ENCODE measurements at regions not wholly inside any gene's neighbourhood (a gene's known extent, or its start where the extent isn't known, plus 50 kb on each side); places are given as distances from the start of the nearest gene placed in this dataset.

- no peak for TF ChIP-seq CTCF (IDR thresholded peaks at IDR 0.05)
- no peak for TF ChIP-seq POLR2A (IDR thresholded peaks at IDR 0.05)
- no peak for TF ChIP-seq POLR2AphosphoS5 (IDR thresholded peaks at IDR 0.05)
Measured at GRCh38 chr13:21834521-21834920, 163.6 kb downstream of the FGF9 start.

Measured in gastroesophageal sphincter (tissue), 3 donors.